WI38 (cell line): ENCODE measurements at regions not wholly inside any gene's neighbourhood (a gene's known extent, or its start where the extent isn't known, plus 50 kb on each side); places are given as distances from the start of the nearest gene placed in this dataset.

Experiments
- H3K4me3 ChIP-seq: 2 replicates; pipeline ENCODE4 v1.5.1; 2011; ENCODE audit warnings: low read depth, mild to moderate bottlenecking, control low read depth, low read length
- TF ChIP-seq, protein P1 (sequence below): IDR thresholded peaks from 2 replicates; pipeline ENCODE4 v1.5.1; 2012; ENCODE audit warnings: low read depth, mild to moderate bottlenecking, control low read depth, low read length

- TF ChIP-seq, protein P1, sequence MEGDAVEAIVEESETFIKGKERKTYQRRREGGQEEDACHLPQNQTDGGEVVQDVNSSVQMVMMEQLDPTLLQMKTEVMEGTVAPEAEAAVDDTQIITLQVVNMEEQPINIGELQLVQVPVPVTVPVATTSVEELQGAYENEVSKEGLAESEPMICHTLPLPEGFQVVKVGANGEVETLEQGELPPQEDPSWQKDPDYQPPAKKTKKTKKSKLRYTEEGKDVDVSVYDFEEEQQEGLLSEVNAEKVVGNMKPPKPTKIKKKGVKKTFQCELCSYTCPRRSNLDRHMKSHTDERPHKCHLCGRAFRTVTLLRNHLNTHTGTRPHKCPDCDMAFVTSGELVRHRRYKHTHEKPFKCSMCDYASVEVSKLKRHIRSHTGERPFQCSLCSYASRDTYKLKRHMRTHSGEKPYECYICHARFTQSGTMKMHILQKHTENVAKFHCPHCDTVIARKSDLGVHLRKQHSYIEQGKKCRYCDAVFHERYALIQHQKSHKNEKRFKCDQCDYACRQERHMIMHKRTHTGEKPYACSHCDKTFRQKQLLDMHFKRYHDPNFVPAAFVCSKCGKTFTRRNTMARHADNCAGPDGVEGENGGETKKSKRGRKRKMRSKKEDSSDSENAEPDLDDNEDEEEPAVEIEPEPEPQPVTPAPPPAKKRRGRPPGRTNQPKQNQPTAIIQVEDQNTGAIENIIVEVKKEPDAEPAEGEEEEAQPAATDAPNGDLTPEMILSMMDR: no peak
- no peak overlapping the region for H3K4me3 ChIP-seq
Observed at GRCh38 chr17:77604301-77604972, 354.1 kb upstream of the TNRC6C start.

GRCh38 chr17:77604973-77605313 is 353.6 kb upstream of the TNRC6C start:
- H3K4me3 ChIP-seq: no peak overlapping the region
- TF ChIP-seq, protein P1: no peak

DNA sequence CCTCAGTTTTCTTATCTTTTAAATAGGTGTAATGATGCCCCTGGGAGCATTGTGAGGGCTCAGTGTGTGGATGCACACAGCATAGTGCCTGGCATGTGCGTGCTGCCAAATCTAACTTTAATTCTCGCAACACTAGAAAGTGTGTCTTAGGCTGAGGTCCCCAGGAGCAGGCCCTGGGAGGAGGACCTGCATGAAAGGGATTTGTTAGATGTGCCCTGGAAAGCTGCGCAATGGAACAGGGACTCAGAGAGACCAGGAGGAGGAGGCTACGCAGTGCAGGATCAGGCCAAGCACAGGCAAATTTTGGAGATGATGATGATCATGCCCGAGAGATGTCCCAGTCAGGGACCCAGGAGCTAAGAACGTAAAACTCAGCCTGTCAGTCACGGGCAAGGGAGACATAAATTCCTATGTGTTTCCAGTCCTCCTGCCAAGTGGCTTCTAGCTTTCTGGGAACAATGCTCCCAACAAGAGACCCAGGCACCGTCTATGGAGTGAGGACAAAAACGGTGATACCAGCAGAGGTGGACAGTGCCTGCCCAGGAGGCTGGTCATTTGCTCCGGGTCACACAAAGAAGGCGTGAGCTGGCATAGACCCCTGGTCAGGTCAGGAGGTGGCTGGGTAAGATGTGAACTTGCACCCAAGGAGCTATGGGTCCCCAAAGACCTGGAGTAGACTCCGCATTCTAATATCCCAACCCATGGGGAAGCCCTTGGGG is 352.2 kb upstream of the TNRC6C start:
- no peak overlapping the region for H3K4me3 ChIP-seq
- TF ChIP-seq, protein P1: no peak

- H3K4me3 ChIP-seq: no peak overlapping the region
- TF ChIP-seq, protein P1: no peak; the same call in 1 of the 2 replicates
Observed at GRCh38 chr17:77606865-77607210, 351.7 kb upstream of the TNRC6C start.

DNA sequence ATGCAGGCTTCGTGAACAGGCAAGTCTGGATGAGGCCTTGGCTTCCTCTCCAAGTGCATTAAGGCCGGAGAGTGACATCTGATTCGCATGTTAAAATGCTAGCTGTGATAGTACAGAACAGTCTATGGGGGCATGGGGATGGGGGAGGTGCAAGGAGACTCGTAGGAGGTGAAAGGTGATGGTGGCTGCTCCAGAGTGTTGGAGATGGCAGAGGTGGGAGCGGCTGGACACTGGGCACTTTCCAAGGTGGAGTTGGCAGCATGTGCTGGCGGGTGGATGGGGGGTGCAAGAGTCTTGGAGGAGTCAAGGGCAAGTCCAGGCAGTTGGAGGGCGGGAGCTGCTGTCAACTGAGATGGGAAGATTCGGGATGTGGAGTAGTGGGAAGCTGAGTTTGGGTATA is 350.9 kb upstream of the TNRC6C start:
- TF ChIP-seq, protein P1: no peak

GRCh38 chr17:77608431-77608830 is 350.1 kb upstream of the TNRC6C start:
- no peak overlapping the region for H3K4me3 ChIP-seq
- TF ChIP-seq, protein P1: no peak

More for the DNA sequence above, 350.9 kb upstream of the TNRC6C start:
- H3K4me3 ChIP-seq: no peak overlapping the region
